Ovary (tissue), 3 donors: ENCODE measurements at regions not wholly inside any gene's neighbourhood (a gene's known extent, or its start where the extent isn't known, plus 50 kb on each side); places are given as distances from the start of the nearest gene placed in this dataset.

Source experiments
- CTCF ChIP-seq, 3 donors: fragments of 450-650 bp in 2 of 3; fragments of 200-600 bp in 1 of 3; IDR thresholded peaks; one replicate each; pipeline versions ENCODE4 v1.5.1 to v1.8.0; 2016 to 2022; ENCODE audit warnings: antibody characterized with exemption in 3 of 3, mild to moderate bottlenecking in 1 of 3
- POLR2A ChIP-seq: fragments of 450-650 bp; IDR thresholded peaks from one replicate; pipeline ENCODE4 v1.6.1; 2017; ENCODE audit warnings: antibody characterized with exemption, mild to moderate bottlenecking, moderate library complexity
- donor health status: DM: no; HTN: no; CAD: no.

- TF ChIP-seq POLR2A, result no peak
- TF ChIP-seq CTCF (IDR thresholded peaks at IDR 0.05), result no peak
These were observed 372.1 kb upstream of the FAR2 start for GRCh38 chr12:28776913-28777422.
